ENCODE measurements at regions not wholly inside any gene's neighbourhood (a gene's known extent, or its start where the extent isn't known, plus 50 kb on each side); places are given as distances from the start of the nearest gene placed in this dataset.

- no peak for TF ChIP-seq POLR2A (IDR thresholded peaks at IDR 0.05)
- TF ChIP-seq CTCF (IDR thresholded peaks at IDR 0.05): no peak
- TF ChIP-seq POLR2AphosphoS5 (IDR thresholded peaks at IDR 0.05): no peak
Measured at GRCh38 chrX:40883021-40883619, 147.8 kb upstream of the MED14 start.

Measured in upper lobe of left lung (tissue), 4 donors.